ENCODE measurements at regions not wholly inside any gene's neighbourhood (a gene's known extent, or its start where the extent isn't known, plus 50 kb on each side); places are given as distances from the start of the nearest gene placed in this dataset.

- no peak for TF ChIP-seq CTCF (conservative IDR thresholded peaks at IDR 0.05; ENCODE audit: low read length)
- no peak for DNase-seq (ENCODE audit: low read depth)
- no peak overlapping the region for H3K4me3 ChIP-seq (ENCODE audit: low read length)
Observed at GRCh38 chr15:62637950-62638619, 404.5 kb upstream of the TPM1 start.

DNA sequence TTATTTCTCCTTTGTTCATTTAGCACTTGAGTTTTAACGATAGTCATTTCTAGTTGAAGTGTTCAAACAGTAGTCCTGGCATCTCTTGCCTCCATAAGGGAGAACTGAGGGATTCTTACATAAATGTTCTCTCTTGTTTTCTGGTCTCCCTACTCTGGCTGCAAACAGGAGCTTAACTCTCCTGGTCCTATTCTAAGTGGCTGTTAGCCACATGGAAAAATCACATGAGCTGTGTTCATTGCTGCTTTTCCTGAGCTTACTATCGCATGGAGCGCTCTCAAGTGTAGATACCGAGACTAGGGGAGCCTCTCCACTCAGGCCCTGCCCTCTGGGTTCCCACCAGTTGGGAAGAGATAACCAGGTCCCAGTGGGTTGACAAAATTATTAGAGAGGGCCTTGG lies 403.1 kb upstream of the TPM1 start:
- DNase-seq (ENCODE audit: low read depth) = no peak
- H3K4me3 ChIP-seq (ENCODE audit: low read length) = no peak overlapping the region
- no peak for TF ChIP-seq CTCF (conservative IDR thresholded peaks at IDR 0.05; ENCODE audit: low read length)

GRCh38 chr15:62639906-62640605 lies 402.5 kb upstream of the TPM1 start:
- H3K4me3 ChIP-seq (ENCODE audit: low read length) = no peak overlapping the region
- TF ChIP-seq CTCF (conservative IDR thresholded peaks at IDR 0.05; ENCODE audit: low read length) = no peak

GRCh38 chr15:62641825-62642224 lies 400.7 kb upstream of the TPM1 start:
- no peak for TF ChIP-seq CTCF (conservative IDR thresholded peaks at IDR 0.05; ENCODE audit: low read length)
- no peak for DNase-seq (ENCODE audit: low read depth)
- H3K4me3 ChIP-seq (ENCODE audit: low read length) = no peak overlapping the region

More at GRCh38 chr15:62639906-62640605, 402.5 kb upstream of the TPM1 start:
- DNase-seq (ENCODE audit: low read depth) = no peak

- no peak overlapping the region for H3K4me3 ChIP-seq (ENCODE audit: low read length)
- DNase-seq (ENCODE audit: low read depth) = no peak
- TF ChIP-seq CTCF (conservative IDR thresholded peaks at IDR 0.05; ENCODE audit: low read length) = no peak
Observed at GRCh38 chr15:62643572-62643971, 399.0 kb upstream of the TPM1 start.

DNA sequence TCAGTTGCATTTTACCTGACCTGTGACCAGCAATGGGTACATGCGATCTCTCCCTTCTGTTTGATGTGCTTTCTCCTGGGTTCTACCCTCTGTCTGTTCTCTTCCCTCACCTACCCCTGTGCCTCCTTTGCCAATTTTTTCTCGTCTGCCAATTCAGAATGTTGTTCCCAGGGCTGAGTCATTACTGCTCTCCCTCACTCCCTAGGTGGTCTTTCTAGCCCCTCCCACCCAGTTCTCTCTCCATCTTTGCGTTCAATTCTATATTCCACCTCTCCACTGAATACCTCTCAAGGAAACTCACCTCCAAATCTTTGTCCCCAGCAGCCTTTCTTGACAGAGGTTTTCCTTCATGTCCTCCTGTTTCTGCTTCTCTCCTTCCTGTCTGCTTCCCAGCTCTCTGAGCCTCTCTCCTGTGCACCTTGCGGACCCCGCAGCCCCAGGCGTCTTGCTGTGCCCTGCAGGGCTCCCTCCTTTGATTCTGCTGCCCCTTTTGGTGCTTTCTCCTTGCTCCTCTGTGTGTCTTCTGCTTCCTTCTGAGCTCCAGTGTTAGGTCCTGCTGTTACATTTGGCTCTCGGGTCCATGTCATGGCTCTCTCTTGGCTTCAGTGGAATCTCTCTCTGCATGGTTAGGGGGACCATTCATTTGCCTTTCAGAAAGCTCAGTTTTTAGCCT lies 398.2 kb upstream of the TPM1 start:
- H3K4me3 ChIP-seq (ENCODE audit: low read length) = no peak overlapping the region
- no peak for TF ChIP-seq CTCF (conservative IDR thresholded peaks at IDR 0.05; ENCODE audit: low read length)
- DNase-seq (ENCODE audit: low read depth) = no peak
